Skin epidermis (tissue), 12 donors: ENCODE measurements at regions not wholly inside any gene's neighbourhood (a gene's known extent, or its start where the extent isn't known, plus 50 kb on each side); places are given as distances from the start of the nearest gene placed in this dataset.

Experiments used
- H3K27ac ChIP-seq, 21 experiments: fragments of 200-600 bp; sonication (generic) in 11 of 21; one replicate each; pipeline ENCODE4 v1.5.0; 2020; ENCODE audit warnings: mild to moderate bottlenecking in 3 of 21, inconsistent platforms in 2 of 21, moderate library complexity in 2 of 21
- H3K4me3 ChIP-seq, 7 experiments: fragments of 200-600 bp; sonication (generic) in 2 of 7; one replicate each; pipeline ENCODE4 v1.5.0; 2020; ENCODE audit warnings: inconsistent platforms in 2 of 7, mild to moderate bottlenecking in 2 of 7, moderate library complexity in 1 of 7

DNA sequence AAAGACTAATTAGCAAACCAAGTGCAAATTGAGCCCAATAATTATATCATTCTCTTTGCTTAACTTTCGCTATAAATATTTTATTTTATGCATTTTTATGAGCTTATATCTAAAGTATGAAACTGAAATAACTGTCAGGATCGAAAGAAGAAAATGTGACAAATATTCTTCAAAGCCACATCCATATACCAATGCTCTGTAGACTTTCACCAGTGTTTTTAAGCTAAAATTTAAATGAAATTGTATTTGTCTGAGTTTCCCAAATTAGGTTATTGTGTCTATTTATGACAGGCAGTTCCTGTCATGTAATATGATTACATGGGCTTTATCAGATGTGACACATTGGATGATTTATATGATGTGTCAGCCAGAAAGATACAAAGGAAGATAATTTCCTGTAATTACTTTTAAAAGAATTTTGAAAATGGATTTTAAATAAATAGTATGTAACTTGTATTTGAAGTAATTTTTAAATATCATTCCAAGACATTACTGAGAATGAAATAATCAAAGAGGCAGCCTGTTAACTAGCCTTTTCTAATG is 317.9 kb upstream of the KLF6 start:
- no peak overlapping the region for H3K27ac ChIP-seq
- no peak overlapping the region for H3K4me3 ChIP-seq

DNA sequence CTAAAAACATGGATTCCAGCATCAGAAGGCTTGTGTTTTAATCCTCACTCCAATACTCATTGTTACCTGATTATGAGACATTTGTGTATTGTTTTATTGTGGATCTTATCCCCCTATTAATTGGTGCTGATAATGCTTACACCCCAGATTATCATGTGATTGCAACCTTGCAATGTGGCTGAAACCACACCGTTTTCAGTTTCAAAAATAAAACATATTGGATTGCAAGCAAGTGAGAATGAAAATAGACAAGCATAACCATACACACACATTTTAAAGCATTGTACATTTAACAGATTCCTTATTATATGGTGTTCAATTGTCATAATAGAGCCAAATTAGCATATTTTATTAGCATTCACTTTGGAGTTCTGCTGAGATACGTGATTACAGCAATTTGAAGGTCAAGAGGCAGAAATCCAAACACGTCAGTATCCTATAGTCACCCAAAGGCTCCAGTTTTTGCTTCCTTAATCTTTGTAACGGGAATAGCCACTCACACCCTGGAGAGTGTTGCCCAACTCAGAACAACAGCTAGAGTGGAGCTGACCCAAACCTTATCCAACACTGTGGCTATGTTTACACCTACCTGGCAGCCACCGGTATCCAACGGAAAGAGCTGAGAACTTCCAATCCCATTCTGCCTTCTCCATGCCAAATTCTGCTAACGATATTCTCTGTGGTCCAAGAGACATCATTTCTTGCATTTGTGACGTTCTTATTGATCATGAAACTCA is 317.1 kb upstream of the KLF6 start:
- H3K4me3 ChIP-seq: no peak overlapping the region
- no peak overlapping the region for H3K27ac ChIP-seq

DNA sequence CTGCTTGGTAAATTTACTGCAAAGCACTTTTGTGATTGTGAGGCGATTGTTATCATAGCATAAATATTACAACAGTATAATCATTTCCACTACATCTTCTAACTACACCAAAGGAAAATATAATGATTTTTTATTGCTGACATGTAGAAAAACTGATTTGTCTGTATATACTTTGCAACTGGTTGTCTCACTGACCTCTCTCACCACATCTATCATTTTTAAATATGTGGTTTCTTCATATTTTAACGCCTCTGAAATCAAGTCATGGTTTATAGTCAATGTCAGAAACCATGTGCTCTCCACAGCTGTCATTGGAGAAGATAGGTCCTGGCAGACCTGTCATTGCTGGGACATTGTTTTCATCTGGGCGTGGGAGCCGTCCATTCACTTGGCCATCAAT is 315.4 kb upstream of the KLF6 start:
- H3K27ac ChIP-seq: no peak overlapping the region
- H3K4me3 ChIP-seq: no peak overlapping the region

DNA sequence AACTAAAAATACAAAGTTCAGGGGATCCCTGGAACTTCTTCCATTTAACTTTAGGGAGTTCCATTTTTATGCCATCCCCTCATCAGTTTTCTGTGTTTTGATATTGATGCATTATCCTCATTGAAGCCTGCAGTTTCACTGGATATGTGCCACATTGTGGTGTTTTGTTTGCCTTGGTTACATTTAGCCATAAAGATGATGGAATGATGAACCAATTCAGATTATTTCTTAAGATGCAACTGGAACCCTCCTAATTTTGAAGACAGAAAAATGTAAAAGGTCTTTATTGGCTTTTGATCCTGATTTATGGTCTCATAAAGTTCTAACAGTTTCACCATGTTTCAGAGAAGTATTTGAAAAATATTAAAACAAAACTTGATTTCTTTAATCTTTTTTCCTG is 314.2 kb upstream of the KLF6 start:
- Histone ChIP-seq H3K4me3 (no peak overlapping the region), H3K27ac (no peak overlapping the region)

DNA sequence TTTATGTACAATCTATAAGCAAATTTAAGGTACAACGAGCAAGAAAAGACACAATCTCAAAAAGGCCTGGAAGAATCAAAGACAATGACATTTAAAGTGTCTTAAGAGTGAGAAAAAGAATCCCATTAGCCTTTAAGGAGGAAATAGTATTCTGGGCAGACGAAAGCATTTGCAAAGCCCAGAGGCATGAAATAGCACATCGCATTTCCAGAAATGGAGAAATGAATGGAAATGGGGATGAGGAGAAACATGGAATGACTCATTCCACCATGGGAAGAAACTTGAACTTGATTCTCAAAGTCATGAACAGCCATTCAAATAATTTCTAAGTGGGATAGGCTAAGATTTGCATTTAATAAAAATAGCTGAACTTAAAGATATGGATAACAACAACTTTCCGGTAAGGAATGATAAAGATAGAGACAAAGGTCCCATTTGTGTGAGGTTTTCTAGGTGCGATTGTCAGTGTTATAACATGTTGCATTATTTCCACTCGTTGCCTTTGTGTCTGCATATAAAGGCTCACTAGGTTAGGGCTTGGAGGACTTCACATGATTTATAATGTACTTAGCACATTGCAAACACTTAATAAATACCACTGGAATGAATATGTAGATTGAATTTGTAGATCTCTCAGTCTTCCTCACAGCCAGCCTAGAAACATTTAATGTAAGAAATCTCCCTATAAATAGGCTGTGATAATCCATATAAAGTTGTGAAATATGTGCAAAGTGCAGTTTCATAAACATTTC is 310.3 kb upstream of the KLF6 start:
- Histone ChIP-seq H3K27ac (no peak overlapping the region), H3K4me3 (no peak overlapping the region)

DNA sequence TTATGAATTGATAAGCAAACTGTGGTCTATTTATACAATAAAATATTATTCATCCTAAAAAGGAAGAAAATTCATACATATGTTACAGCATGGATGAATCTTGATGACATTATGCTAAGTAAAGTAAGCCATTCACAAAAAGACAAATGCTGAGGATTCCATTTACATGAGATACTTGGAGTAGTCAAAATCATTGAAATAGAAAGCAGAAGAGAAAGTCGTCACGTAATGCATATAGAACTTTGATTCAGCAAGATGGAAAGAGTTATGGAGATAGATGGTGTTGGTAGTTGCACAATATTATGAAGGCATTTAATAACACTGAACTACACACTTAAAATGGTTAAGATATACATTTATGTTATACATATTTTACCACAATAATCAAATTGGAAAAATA is 309.7 kb upstream of the KLF6 start:
- H3K4me3 ChIP-seq: no peak overlapping the region
- H3K27ac ChIP-seq: no peak overlapping the region

DNA sequence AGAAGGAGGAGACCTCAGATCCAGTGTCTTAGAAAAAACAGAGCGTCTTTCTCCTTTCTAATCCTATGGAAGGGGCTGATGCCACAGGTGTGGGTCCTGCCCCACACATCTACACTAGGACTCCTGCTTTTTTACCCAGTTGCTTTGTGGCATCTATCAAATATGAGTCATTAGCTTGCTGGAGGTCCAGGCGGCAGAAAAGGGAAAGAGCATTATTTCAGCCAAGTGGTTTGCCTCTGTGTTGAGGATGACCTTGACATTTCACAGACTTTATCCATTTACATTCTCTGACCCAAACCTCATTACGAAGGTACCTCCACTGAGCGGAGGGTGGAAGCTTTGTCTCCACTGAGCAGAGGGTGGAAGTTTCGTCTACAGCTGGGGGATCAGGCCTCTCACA is 308.4 kb upstream of the KLF6 start:
- no peak overlapping the region for H3K27ac ChIP-seq
- H3K4me3 ChIP-seq: no peak overlapping the region

DNA sequence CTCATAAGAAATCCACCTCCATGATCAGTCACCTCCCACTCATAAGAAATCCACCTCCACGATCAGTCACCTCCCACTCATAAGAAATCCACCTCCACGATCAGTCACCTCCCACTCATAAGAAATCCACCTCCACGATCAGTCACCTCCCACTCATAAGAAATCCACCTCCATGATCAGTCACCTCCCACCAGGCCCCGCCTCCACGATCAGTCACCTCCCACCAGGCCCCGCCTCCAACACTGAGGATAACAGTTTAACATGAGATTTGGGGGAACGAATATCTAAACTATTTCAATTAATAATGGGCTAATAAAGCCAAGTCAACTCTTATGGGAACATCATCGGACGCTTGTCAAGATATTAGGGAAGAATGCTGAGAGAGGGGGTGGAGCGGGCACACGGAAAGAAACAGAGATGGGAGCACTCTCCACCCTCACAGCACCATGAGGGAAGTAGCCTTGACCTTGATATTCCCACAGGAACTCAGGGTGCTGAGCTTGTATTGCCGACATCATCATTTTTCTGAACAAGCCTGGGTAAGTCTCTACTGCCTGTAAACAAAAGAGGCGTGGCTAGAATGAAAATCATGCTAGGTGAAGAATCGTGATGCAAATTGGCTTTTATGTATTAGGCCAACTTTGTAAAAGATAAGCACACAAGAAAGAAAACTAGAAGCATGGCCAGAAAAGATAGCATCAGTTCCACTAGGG is 303.5 kb upstream of the KLF6 start:
- no peak overlapping the region for H3K4me3 ChIP-seq
- H3K27ac ChIP-seq: no peak overlapping the region

DNA sequence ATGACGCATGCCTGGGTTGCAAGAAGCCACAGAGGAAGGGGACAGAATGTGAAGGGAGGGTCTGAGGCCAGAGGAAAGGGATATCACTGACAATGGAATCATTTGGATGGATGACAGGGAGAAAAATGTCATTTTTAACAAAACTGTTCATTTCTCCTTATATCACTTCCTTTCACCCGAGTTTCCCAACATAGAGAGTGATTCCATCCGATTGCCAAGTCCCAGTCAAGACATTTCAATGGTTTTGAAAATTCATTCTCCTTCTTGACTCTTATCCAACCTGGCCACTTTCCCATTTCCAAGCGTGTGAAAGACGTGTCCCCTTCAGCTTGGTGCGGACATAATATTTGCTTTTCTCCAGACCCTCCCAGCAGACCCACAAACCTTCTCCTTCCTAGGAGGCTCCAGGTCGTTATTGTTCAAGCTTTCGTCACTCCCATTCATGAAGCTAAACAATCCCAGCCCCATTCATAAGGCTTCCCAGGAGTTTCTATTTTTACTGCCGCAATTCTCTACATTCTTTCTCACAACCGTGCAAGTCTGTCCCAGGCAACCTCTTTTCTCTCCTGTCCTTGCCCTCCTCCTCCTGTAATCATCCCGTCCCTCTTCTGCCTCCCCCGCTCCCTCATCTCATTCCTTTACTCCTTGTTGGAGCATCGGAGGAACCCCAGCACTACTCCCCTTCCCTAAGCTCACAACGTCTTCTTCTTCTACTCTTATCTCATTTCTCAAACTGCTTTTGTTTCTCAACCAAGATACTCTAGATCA is 301.3 kb upstream of the KLF6 start:
- Histone ChIP-seq H3K4me3 (no peak overlapping the region), H3K27ac (no peak overlapping the region)

DNA sequence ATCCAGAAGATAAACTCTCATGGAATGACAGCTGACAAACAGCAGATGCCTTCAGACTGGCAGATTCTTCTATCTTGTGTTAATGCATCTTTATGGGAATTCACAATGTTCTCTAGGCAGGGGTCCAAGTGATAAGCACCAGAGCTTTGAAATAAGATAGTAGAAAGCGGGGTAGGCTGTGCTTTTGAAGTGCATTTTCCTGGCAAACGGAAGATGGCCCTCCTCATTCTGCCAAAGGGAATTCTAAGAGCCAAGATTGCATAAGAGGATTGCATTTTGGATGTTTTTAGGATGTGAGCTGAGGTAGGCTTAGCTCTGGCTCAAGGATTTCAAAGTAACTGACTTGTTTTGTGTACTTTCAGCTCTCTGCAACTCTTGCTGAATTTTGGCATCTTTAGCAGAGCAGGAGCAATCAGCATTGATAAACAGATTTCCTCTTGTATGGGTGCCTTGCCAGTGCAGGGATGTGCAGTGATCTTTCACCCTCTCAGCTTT is 298.5 kb upstream of the KLF6 start:
- H3K4me3 ChIP-seq: no peak overlapping the region
- H3K27ac ChIP-seq: peak overlapping the region in 4 of 21 experiments; percentile 1 to 55 (median 32)

DNA sequence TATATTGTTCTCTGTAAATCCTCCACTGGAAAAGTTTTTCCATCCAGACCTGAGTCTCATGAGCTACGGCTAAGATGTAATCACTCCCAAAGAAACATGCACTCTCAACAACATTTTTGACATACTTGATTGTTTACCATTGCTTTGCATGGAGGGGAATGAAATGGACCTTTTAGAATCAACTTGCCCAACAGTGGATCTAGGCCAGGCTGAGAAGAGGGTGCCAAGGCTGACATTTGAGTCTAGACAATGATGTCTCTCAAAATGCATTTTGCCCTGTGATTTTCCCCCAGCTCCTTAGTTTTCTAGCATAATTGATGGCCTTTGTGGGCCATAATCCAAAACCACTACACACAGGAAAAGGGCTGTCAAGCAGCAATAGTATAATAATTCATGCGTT is 297.9 kb upstream of the KLF6 start:
- Histone ChIP-seq H3K27ac (peak overlapping the region in 4 of 21 experiments; percentile 3 to 55 (median 32)), H3K4me3 (no peak overlapping the region)

DNA sequence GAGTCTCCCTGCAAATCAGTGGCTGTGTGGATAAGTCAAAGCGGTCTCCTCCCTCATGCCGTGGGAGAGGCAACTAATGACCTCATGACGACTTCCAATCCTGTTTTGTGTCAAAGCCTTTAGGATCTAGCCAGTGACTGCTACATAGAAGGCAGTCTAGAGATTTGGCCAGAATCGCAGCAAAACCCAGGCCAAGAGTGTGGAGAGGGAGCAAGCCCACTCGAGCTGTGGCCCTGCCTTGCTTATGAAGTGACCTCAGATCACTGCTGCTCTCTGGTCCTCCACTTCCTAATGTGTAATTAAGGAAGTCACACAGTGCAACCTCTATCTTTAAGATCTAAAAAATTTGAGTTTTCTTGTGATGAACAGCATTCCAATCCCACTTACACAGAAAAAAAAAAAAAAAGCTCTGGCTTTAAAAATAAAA is 296.7 kb upstream of the KLF6 start:
- no peak overlapping the region for H3K4me3 ChIP-seq
- peak overlapping the region in 8 of 21 experiments; percentile 3 to 72 (median 51) for H3K27ac ChIP-seq

DNA sequence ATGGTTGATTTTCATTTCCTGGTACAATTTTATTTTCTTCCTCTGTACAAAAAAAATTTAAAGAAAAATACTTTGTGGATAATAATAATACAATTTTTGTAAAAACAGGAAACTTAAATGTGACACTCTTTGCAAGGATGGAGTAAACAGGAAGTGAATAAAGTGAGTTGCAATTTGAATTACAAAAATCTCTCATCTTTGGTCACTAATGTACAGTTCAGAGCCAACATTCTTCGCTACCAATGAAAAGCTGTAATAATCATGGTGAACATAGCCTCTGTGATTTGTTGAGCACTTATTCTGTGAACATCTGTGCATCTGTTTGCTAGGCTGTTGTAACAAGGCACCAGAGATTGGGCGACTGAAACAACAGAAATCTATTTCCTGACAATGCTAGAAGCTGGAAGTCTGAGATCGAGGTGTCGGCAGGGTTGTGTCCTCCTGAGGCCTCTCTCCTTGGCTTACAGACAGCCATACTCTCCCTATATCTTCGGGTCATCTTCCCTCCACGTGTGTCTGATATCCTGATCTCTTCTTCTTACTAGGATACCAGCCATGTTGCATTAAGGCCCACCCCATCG is 295.3 kb upstream of the KLF6 start:
- H3K27ac ChIP-seq: peak overlapping the region in 9 of 21 experiments; percentile 4 to 76 (median 47)
- no peak overlapping the region for H3K4me3 ChIP-seq

DNA sequence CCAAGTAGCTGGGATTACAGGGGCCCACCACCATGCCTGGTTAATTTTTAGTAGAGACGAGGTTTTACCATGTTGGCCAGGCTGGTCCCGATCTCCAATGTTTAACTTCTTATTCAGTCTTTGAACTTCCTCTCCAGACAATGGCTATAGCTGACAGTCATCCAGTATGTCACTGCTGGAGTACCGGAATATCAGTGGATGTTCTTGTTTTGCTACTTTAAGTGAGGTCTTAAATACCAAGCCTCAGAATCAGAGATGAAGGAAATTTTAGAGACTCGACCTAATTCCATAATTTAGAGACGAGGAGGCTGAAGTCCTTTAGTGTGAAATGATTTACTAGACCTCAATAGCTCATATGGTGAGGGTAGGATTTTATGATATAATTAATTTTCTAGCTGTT is 294.8 kb upstream of the KLF6 start:
- Histone ChIP-seq H3K27ac (peak overlapping the region in 5 of 21 experiments; percentile 31 to 72 (median 44)), H3K4me3 (no peak overlapping the region)

DNA sequence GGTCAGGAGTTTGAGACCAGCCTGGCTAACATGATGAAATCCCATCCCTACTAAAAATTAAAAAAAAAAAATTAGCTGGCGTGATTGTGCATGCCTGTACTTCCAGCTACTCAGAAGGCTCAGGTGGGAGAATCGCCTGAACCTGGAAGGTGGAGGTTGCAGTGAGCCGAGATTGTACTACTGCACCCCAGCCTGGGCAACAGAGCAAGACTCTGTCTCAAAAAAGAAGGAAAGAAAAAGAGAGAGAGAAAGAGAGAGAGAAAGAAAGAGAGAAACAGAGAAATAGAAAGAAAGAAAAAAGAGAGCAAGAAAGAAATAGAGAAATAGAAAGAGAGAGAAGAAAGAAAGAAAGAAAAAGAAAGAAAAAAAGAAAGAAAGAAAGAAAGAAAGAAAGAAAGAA is 292.8 kb upstream of the KLF6 start:
- Histone ChIP-seq H3K4me3 (no peak overlapping the region), H3K27ac (peak overlapping the region in 4 of 21 experiments; percentile 41 to 70 (median 54))

DNA sequence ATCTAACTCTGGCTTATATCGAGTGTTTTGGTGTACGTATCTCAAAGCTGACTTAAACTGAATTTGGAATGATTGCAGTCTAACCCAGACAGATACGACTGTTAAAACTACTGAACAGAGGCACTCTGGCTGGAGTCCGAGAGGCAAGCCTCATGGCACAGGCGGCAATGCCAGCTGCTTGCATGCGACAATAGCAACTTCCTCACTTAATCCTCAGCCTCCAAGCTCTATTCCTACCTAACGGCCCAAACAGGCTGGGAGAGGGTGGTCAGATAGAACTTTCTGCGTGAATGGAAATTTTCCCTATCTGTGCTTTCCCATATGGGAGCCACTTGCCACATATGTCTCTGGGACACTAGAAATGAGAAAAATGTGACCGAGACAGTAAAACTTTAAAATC is 292.0 kb upstream of the KLF6 start:
- Histone ChIP-seq H3K27ac (peak overlapping the region in 4 of 21 experiments; percentile 11 to 70 (median 48)), H3K4me3 (no peak overlapping the region)

DNA sequence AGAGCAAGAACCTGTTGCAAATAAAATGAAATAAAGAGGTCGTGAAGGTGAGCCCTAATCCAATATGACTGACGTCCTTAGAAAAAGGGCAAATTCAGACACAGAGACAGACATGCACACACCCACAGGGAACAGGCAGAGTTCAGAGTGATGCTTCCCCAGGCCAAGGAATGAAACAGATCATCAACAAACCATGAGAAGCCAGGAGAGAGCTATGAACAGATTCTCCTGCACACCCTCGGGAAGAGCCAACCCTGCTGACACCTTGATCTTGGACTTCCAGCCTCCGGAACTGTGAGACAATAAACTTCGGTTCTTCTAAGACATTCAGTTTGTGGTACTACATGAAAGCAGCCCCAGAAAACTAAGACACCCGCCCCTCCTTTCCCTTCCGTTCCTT is 290.4 kb upstream of the KLF6 start:
- H3K4me3 ChIP-seq: no peak overlapping the region
- peak overlapping the region in 8 of 21 experiments; percentile 8 to 76 (median 56) for H3K27ac ChIP-seq

DNA sequence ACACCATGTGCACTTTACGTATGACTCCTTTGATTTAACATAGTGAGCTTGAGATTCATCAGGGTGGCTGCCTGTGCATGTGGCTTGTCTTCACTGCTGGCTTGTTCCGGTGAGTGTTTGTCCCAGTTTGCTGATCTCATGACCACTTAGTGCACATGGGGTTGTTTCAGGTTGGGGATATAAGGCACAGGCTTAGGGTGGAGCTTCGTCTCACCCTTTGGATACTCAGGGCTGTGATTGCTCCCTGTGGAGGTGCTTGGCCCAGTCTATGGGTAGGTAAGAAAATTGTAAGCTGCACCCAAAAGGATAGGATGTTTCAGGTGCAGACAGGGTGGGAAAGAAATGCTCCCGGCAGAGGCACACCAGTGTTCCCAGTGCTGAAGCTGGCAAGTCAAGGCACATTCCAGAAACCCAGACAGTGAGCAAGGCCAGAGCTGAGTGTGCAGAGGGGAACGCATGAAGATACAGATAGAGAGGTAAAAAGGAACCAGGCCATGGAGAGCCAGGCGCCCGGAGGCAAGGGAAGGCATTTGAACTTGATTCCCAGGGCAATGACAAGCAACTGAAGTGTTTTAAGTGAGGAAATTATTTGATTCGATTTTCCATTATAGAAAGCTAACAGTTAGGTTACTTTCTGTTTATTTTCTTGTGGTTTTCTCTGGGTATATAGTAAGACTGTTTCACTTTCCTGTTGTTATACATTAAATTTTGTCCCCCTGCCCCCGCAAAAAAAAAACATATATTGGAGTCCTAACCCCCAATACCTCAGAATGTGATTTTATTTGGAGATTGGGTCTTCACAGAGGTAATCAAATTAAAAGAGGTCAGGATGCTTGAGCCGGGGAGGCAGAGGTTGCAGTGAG is 289.8 kb upstream of the KLF6 start:
- no peak overlapping the region for H3K4me3 ChIP-seq
- peak overlapping the region in 18 of 21 experiments; percentile 8 to 76 (median 53) for H3K27ac ChIP-seq
